DND-41 (cell line): ENCODE measurements at regions not wholly inside any gene's neighbourhood (a gene's known extent, or its start where the extent isn't known, plus 50 kb on each side); places are given as distances from the start of the nearest gene placed in this dataset.

Experiments used
- ATAC-seq: fragments of 200-7000 bp; cut with Tn5 transposase; 3 replicates; pipeline ENCODE4 v1.9.1; 2021; ENCODE audit warnings: low read depth; ENCODE audit not compliant: insufficient read depth
- DNase-seq: peaks from one replicate; pipeline ENCODE4 v3.0.0-alpha.2; 2020
- H2AFZ ChIP-seq: 2 replicates; pipeline ENCODE4 v1.6.0; 2012; ENCODE audit warnings: low read depth, low read length
- H3K27ac ChIP-seq: 2 replicates; pipeline ENCODE4 v1.5.1; 2012; ENCODE audit warnings: low read length, inconsistent platforms
- H3K27me3 ChIP-seq: fragments of 200-600 bp; sonication (generic); 2 replicates; pipeline ENCODE4 v1.6.0; 2012; ENCODE audit warnings: low read length, mild to moderate bottlenecking, inconsistent platforms; ENCODE audit not compliant: insufficient read depth, poor library complexity
- H3K36me3 ChIP-seq: 2 replicates; pipeline ENCODE4 v1.5.1; 2012; ENCODE audit warnings: low read length, inconsistent platforms; ENCODE audit not compliant: insufficient read depth
- H3K4me1 ChIP-seq: 2 replicates; pipeline ENCODE4 v1.5.1; 2012; ENCODE audit warnings: mild to moderate bottlenecking, low read length; ENCODE audit not compliant: insufficient read depth
- H3K4me2 ChIP-seq: 2 replicates; pipeline ENCODE4 v1.6.0; 2012; ENCODE audit warnings: mild to moderate bottlenecking, moderate library complexity, low read length, inconsistent platforms; ENCODE audit not compliant: insufficient read depth
- H3K4me3 ChIP-seq, 2 experiments: fragments of 200-600 bp in 1 of 2; shearing (Covaris generic) in 1 of 2; 2 replicates each; pipeline ENCODE4 v1.5.1; 2012 to 2016; ENCODE audit warnings: inconsistent platforms in 2 of 2, low read length in 2 of 2, mild to moderate bottlenecking in 2 of 2, low read depth in 1 of 2, moderate library complexity in 1 of 2
- H3K79me2 ChIP-seq: 2 replicates; pipeline ENCODE4 v1.6.0; 2012; ENCODE audit warnings: low read length, inconsistent platforms; ENCODE audit not compliant: insufficient read depth
- H3K9ac ChIP-seq: 2 replicates; pipeline ENCODE4 v1.6.0; 2012; ENCODE audit warnings: low read depth, mild to moderate bottlenecking, inconsistent platforms, low read length, moderate library complexity
- H3K9me3 ChIP-seq: 2 replicates; pipeline ENCODE4 v1.5.1; 2012; ENCODE audit warnings: low read length, moderate library complexity, mild to moderate bottlenecking, inconsistent platforms; ENCODE audit not compliant: insufficient read depth, severe bottlenecking
- H4K20me1 ChIP-seq: 2 replicates; pipeline ENCODE4 v1.6.0; 2012; ENCODE audit warnings: low read length; ENCODE audit not compliant: insufficient read depth
- CTCF ChIP-seq: IDR thresholded peaks from 2 replicates; pipeline ENCODE4 v1.5.1; 2012; ENCODE audit warnings: borderline replicate concordance, low read length, moderate library complexity, mild to moderate bottlenecking; ENCODE audit not compliant: poor library complexity, severe bottlenecking; ENCODE audit errors: extremely low read depth
- EZH2 ChIP-seq: IDR thresholded peaks from 3 replicates; pipeline ENCODE4 v1.6.1; 2012; ENCODE audit warnings: borderline replicate concordance, low read depth, mild to moderate bottlenecking, moderate library complexity, low read length, inconsistent platforms; ENCODE audit not compliant: severe bottlenecking

- Histone ChIP-seq H3K4me2 (no peak overlapping the region), H2AFZ (no peak overlapping the region), H3K4me3 (no peak overlapping the region), H3K9me3 (no peaks in the 10 kb centered on the region), H3K36me3 (no peaks in the 10 kb centered on the region), H3K4me1 (no peaks in the 10 kb centered on the region), H3K79me2 (no peaks in the 10 kb centered on the region), H3K9ac (no peak overlapping the region), H3K27me3 (no peaks in the 10 kb centered on the region), H4K20me1 (no peaks in the 10 kb centered on the region), H3K27ac (no peak overlapping the region)
- ATAC-seq (no peak), DNase-seq (no peak)
- TF ChIP-seq CTCF (no peak), EZH2 (no peak)
Measured at GRCh38 chr9:30575218-30575617, 1809.2 kb upstream of the ACO1 start.

GRCh38 chr9:30575691-30576090 lies 1808.8 kb upstream of the ACO1 start:
- no peaks in the 10 kb centered on the region for H3K4me1 ChIP-seq
- TF ChIP-seq CTCF (no peak), EZH2 (no peak)
- H3K27ac ChIP-seq: no peak overlapping the region
- no peaks in the 10 kb centered on the region for H3K36me3 ChIP-seq
- H3K4me2 ChIP-seq: no peak overlapping the region
- H3K9ac ChIP-seq: no peak overlapping the region
- H3K27me3 ChIP-seq: no peaks in the 10 kb centered on the region
- H2AFZ ChIP-seq: no peak overlapping the region
- DNase-seq (no peak), ATAC-seq (no peak)
- no peaks in the 10 kb centered on the region for H3K9me3 ChIP-seq
- H4K20me1 ChIP-seq: no peaks in the 10 kb centered on the region
- H3K79me2 ChIP-seq: no peaks in the 10 kb centered on the region
- no peak overlapping the region for H3K4me3 ChIP-seq

DNA sequence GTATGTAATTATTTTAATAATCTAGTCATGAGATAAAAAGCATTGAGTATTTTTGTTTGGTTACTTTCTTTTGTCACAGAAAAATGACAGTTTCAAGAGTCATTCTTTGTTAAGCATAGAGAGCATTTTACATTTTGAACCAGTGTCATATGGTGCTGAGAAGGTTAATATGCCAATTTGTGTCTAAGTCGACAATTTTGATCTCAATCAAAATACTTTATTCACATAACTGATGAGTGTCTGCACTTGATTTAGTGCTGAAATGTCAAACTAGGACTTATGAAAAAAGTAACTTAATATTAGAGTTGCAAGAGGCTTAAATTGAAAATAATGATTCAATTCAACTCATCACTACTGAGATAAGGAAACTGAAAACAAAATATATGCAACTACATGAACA lies 1804.6 kb upstream of the ACO1 start:
- Histone ChIP-seq H2AFZ (no peak overlapping the region), H4K20me1 (no peaks in the 10 kb centered on the region), H3K36me3 (no peaks in the 10 kb centered on the region), H3K27ac (no peak overlapping the region), H3K27me3 (no peaks in the 10 kb centered on the region), H3K4me3 (no peak overlapping the region), H3K9ac (no peak overlapping the region), H3K4me2 (no peak overlapping the region), H3K9me3 (no peaks in the 10 kb centered on the region), H3K4me1 (no peaks in the 10 kb centered on the region), H3K79me2 (no peaks in the 10 kb centered on the region)
- TF ChIP-seq EZH2 (no peak), CTCF (no peak)
- ATAC-seq (no peak), DNase-seq (no peak)

DNA sequence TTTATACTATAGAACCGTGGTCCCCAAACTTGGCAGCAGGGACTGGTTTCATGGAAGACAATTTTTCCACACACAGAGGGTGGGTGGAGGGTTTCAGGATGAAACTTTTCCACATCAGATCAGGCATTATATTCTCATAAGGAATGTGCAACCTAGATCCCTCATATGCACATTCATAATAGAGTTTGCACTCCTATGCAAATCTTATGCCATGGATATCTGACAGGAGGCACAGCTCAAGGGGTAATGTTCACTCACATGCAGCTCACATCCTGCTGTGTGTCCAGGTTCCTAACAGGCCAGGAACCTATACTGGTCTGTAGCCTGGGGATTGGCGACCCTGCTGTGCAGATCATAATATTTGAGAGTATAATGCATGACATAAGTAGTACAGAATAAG lies 1802.2 kb upstream of the ACO1 start:
- H3K9me3 ChIP-seq: no peaks in the 10 kb centered on the region
- no peaks in the 10 kb centered on the region for H3K27me3 ChIP-seq
- no peaks in the 10 kb centered on the region for H3K79me2 ChIP-seq
- H3K4me3 ChIP-seq: no peak overlapping the region
- H3K36me3 ChIP-seq: no peaks in the 10 kb centered on the region
- H2AFZ ChIP-seq: no peak overlapping the region
- no peak overlapping the region for H3K4me2 ChIP-seq
- H3K4me1 ChIP-seq: no peaks in the 10 kb centered on the region
- DNase-seq (no peak), ATAC-seq (no peak)
- TF ChIP-seq EZH2 (no peak), CTCF (no peak)
- no peaks in the 10 kb centered on the region for H4K20me1 ChIP-seq
- no peak overlapping the region for H3K9ac ChIP-seq
- H3K27ac ChIP-seq: no peak overlapping the region
